WTC11 (cell line): ENCODE measurements at regions not wholly inside any gene's neighbourhood (a gene's known extent, or its start where the extent isn't known, plus 50 kb on each side); places are given as distances from the start of the nearest gene placed in this dataset.

Experiments
- ATAC-seq: fragments of 200-7000 bp; cut with Tn5 transposase; 2 replicates; pipeline ENCODE4 v1.10.0; 2021; ENCODE audit warnings: mild to moderate bottlenecking, moderate library complexity
- CTCF ChIA-PET: fragments of 300-600 bp; sonication (Branson Sonifier 250); formaldehyde crosslinking; loops from one replicate; lab custom pipeline; 2021; ENCODE audit warnings: antibody characterized with exemption; lab: Charles Lee
- POLR2A ChIA-PET: fragments of 350-600 bp; sonication (Branson Sonifier 250); formaldehyde crosslinking; loops from one replicate; lab custom pipeline; 2021; ENCODE audit warnings: antibody characterized with exemption; lab: Charles Lee
- DNase-seq: peaks from one replicate; pipeline ENCODE4 v3.0.0; 2021; ENCODE audit warnings: low spot score
- H3K27ac Mint-ChIP-seq: 2 replicates; pipeline ENCODE4 v1.8.0; 2021; ENCODE audit warnings: mixed read lengths
- H3K27me3 Mint-ChIP-seq: 2 replicates; pipeline ENCODE4 v1.8.0; 2021; ENCODE audit warnings: low read depth, mild to moderate bottlenecking, moderate library complexity, mixed read lengths
- H3K36me3 Mint-ChIP-seq: 2 replicates; pipeline ENCODE4 v1.8.0; 2021; ENCODE audit warnings: mixed read lengths
- H3K4me1 Mint-ChIP-seq: 2 replicates; pipeline ENCODE4 v1.8.0; 2022; ENCODE audit warnings: mixed read lengths
- H3K4me3 Mint-ChIP-seq: 2 replicates; pipeline ENCODE4 v1.8.0; 2021; ENCODE audit warnings: mild to moderate bottlenecking, moderate library complexity, mixed read lengths
- H3K9me3 Mint-ChIP-seq: 2 replicates; pipeline ENCODE4 v1.8.0; 2021; ENCODE audit warnings: mixed read lengths
- CBFB ChIP-seq: sonication (generic); formaldehyde crosslinking; IDR thresholded peaks from 2 replicates; pipeline ENCODE4 v1.8.1; 2022; ENCODE audit warnings: mild to moderate bottlenecking, low read depth, missing genetic modification reagents
- CREM ChIP-seq: sonication (generic); formaldehyde crosslinking; IDR thresholded peaks from 2 replicates; pipeline ENCODE4 v1.8.1; 2022; ENCODE audit warnings: mild to moderate bottlenecking, missing genetic modification reagents, moderate library complexity
- ELF4 ChIP-seq: sonication (generic); formaldehyde crosslinking; IDR thresholded peaks from 2 replicates; pipeline ENCODE4 v1.8.1; 2022; ENCODE audit warnings: low read depth, mild to moderate bottlenecking, moderate library complexity, missing genetic modification reagents
- FOXJ3 ChIP-seq: sonication (generic); formaldehyde crosslinking; IDR thresholded peaks from 2 replicates; pipeline ENCODE4 v1.9.0; 2021; ENCODE audit warnings: missing genetic modification reagents, mild to moderate bottlenecking, borderline replicate concordance
- GABPB1 ChIP-seq: sonication (generic); formaldehyde crosslinking; IDR thresholded peaks from 2 replicates; pipeline ENCODE4 v1.8.1; 2023; ENCODE audit warnings: mild to moderate bottlenecking, missing genetic modification reagents
- JAZF1 ChIP-seq: fragments of 250-450 bp; sonication (Bioruptor Pico); IDR thresholded peaks from 2 replicates; pipeline ENCODE4 v1.9.0; 2021; ENCODE audit warnings: moderate library complexity, mild to moderate bottlenecking, inconsistent platforms
- MYBL2 ChIP-seq: sonication (generic); formaldehyde crosslinking; IDR thresholded peaks from 2 replicates; pipeline ENCODE4 v1.8.1; 2023; ENCODE audit warnings: mild to moderate bottlenecking, moderate library complexity, missing genetic modification reagents
- NFATC4 ChIP-seq: fragments of 250-450 bp; sonication (Bioruptor Pico); IDR thresholded peaks from 2 replicates; pipeline ENCODE4 v1.9.0; 2021; ENCODE audit warnings: mild to moderate bottlenecking
- NR3C1 ChIP-seq: sonication (generic); formaldehyde crosslinking; conservative IDR thresholded peaks from 2 replicates; pipeline ENCODE4 v1.8.1; 2023; ENCODE audit warnings: low read depth, mild to moderate bottlenecking, missing genetic modification reagents
- ZNF671 ChIP-seq: fragments of 250-450 bp; sonication (Bioruptor Pico); IDR thresholded peaks from 2 replicates; pipeline ENCODE4 v1.8.0; 2021; ENCODE audit warnings: mild to moderate bottlenecking
- TF ChIP-seq, protein P1 (sequence below): sonication (generic); formaldehyde crosslinking; conservative IDR thresholded peaks from 2 replicates; pipeline ENCODE4 v1.8.1; 2023; ENCODE audit warnings: mild to moderate bottlenecking, low read depth, missing genetic modification reagents, moderate library complexity
- TF ChIP-seq, protein P2 (sequence below): fragments of 250-450 bp; sonication (Bioruptor Pico); IDR thresholded peaks from 2 replicates; pipeline ENCODE4 v1.9.0; 2021; ENCODE audit warnings: mild to moderate bottlenecking
- TF ChIP-seq, protein P3 (sequence below): sonication (generic); formaldehyde crosslinking; IDR thresholded peaks from 2 replicates; pipeline ENCODE4 v1.8.0; 2022; ENCODE audit warnings: mild to moderate bottlenecking, missing genetic modification reagents
- TF ChIP-seq, protein P4 (sequence below): fragments of 200-600 bp; IDR thresholded peaks from 2 replicates; pipeline ENCODE4 v1.8.0; 2022; ENCODE audit warnings: antibody characterized with exemption
- TF ChIP-seq, protein P5 (sequence below): sonication (generic); formaldehyde crosslinking; IDR thresholded peaks from 2 replicates; pipeline ENCODE4 v1.8.1; 2022; ENCODE audit warnings: mild to moderate bottlenecking, moderate library complexity, missing genetic modification reagents
- TF ChIP-seq, protein P6 (sequence below): sonication (generic); formaldehyde crosslinking; IDR thresholded peaks from 2 replicates; pipeline ENCODE4 v1.8.1; 2023; ENCODE audit warnings: mild to moderate bottlenecking, missing genetic modification reagents, borderline replicate concordance
- TF ChIP-seq, protein P7 (sequence below): sonication (generic); formaldehyde crosslinking; IDR thresholded peaks from 2 replicates; pipeline ENCODE4 v1.8.0; 2023; ENCODE audit warnings: mild to moderate bottlenecking, missing genetic modification reagents

DNA sequence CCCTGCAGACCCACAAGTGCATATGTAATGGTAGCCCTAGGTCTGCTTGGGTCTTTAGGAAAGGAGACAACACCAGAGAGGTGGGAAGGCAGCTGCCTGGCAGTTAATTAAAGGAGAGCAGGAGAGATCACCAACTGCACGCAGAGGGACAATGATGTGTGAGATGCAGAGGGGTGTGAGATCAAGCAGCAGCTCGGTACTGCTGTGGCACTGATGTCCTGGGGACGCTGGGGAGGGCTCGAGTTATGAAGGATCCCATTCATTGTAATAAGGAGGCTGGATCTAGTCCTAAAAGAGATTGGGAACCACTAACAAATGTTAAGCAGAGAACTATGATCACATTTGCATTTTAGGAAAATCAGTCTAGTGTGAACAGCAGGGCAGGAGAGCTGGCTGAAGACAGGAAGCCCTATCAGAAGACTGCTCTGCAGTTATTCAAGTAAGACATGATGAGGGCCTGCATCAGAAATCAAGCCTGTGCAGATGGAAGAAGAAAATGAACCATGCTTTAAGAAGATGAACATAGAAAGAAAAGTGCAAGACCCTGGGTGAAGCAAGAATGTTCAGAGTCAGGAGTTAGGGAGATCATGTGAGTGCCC is 80.4 kb downstream of the DLEU7 start:
- TF ChIP-seq, protein P1, sequence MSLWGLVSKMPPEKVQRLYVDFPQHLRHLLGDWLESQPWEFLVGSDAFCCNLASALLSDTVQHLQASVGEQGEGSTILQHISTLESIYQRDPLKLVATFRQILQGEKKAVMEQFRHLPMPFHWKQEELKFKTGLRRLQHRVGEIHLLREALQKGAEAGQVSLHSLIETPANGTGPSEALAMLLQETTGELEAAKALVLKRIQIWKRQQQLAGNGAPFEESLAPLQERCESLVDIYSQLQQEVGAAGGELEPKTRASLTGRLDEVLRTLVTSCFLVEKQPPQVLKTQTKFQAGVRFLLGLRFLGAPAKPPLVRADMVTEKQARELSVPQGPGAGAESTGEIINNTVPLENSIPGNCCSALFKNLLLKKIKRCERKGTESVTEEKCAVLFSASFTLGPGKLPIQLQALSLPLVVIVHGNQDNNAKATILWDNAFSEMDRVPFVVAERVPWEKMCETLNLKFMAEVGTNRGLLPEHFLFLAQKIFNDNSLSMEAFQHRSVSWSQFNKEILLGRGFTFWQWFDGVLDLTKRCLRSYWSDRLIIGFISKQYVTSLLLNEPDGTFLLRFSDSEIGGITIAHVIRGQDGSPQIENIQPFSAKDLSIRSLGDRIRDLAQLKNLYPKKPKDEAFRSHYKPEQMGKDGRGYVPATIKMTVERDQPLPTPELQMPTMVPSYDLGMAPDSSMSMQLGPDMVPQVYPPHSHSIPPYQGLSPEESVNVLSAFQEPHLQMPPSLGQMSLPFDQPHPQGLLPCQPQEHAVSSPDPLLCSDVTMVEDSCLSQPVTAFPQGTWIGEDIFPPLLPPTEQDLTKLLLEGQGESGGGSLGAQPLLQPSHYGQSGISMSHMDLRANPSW (CRISPR knock-in tag) = no peak
- TF ChIP-seq JAZF1 (CRISPR knock-in tag) (no peak), NR3C1 (CRISPR knock-in tag) (no peak), FOXJ3 (CRISPR knock-in tag) (no peak), ELF4 (CRISPR knock-in tag) (no peak), ZNF671 (CRISPR knock-in tag) (no peak), CREM (CRISPR knock-in tag) (no peak), GABPB1 (CRISPR knock-in tag) (no peak), CBFB (CRISPR knock-in tag) (no peak), NFATC4 (CRISPR knock-in tag) (no peak), MYBL2 (CRISPR knock-in tag) (no peak)
- TF ChIP-seq, protein P2, sequence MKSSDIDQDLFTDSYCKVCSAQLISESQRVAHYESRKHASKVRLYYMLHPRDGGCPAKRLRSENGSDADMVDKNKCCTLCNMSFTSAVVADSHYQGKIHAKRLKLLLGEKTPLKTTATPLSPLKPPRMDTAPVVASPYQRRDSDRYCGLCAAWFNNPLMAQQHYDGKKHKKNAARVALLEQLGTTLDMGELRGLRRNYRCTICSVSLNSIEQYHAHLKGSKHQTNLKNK (CRISPR knock-in tag) = no peak
- TF ChIP-seq, protein P3, sequence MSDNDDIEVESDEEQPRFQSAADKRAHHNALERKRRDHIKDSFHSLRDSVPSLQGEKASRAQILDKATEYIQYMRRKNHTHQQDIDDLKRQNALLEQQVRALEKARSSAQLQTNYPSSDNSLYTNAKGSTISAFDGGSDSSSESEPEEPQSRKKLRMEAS (CRISPR knock-in tag) = no peak
- TF ChIP-seq, protein P4, sequence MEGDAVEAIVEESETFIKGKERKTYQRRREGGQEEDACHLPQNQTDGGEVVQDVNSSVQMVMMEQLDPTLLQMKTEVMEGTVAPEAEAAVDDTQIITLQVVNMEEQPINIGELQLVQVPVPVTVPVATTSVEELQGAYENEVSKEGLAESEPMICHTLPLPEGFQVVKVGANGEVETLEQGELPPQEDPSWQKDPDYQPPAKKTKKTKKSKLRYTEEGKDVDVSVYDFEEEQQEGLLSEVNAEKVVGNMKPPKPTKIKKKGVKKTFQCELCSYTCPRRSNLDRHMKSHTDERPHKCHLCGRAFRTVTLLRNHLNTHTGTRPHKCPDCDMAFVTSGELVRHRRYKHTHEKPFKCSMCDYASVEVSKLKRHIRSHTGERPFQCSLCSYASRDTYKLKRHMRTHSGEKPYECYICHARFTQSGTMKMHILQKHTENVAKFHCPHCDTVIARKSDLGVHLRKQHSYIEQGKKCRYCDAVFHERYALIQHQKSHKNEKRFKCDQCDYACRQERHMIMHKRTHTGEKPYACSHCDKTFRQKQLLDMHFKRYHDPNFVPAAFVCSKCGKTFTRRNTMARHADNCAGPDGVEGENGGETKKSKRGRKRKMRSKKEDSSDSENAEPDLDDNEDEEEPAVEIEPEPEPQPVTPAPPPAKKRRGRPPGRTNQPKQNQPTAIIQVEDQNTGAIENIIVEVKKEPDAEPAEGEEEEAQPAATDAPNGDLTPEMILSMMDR = no peak
- TF ChIP-seq, protein P5, sequence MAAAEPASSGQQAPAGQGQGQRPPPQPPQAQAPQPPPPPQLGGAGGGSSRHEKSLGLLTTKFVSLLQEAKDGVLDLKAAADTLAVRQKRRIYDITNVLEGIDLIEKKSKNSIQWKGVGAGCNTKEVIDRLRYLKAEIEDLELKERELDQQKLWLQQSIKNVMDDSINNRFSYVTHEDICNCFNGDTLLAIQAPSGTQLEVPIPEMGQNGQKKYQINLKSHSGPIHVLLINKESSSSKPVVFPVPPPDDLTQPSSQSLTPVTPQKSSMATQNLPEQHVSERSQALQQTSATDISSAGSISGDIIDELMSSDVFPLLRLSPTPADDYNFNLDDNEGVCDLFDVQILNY (CRISPR knock-in tag) = no peak
- TF ChIP-seq, protein P6, sequence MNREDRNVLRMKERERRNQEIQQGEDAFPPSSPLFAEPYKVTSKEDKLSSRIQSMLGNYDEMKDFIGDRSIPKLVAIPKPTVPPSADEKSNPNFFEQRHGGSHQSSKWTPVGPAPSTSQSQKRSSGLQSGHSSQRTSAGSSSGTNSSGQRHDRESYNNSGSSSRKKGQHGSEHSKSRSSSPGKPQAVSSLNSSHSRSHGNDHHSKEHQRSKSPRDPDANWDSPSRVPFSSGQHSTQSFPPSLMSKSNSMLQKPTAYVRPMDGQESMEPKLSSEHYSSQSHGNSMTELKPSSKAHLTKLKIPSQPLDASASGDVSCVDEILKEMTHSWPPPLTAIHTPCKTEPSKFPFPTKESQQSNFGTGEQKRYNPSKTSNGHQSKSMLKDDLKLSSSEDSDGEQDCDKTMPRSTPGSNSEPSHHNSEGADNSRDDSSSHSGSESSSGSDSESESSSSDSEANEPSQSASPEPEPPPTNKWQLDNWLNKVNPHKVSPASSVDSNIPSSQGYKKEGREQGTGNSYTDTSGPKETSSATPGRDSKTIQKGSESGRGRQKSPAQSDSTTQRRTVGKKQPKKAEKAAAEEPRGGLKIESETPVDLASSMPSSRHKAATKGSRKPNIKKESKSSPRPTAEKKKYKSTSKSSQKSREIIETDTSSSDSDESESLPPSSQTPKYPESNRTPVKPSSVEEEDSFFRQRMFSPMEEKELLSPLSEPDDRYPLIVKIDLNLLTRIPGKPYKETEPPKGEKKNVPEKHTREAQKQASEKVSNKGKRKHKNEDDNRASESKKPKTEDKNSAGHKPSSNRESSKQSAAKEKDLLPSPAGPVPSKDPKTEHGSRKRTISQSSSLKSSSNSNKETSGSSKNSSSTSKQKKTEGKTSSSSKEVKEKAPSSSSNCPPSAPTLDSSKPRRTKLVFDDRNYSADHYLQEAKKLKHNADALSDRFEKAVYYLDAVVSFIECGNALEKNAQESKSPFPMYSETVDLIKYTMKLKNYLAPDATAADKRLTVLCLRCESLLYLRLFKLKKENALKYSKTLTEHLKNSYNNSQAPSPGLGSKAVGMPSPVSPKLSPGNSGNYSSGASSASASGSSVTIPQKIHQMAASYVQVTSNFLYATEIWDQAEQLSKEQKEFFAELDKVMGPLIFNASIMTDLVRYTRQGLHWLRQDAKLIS = no peak
- TF ChIP-seq, protein P7, sequence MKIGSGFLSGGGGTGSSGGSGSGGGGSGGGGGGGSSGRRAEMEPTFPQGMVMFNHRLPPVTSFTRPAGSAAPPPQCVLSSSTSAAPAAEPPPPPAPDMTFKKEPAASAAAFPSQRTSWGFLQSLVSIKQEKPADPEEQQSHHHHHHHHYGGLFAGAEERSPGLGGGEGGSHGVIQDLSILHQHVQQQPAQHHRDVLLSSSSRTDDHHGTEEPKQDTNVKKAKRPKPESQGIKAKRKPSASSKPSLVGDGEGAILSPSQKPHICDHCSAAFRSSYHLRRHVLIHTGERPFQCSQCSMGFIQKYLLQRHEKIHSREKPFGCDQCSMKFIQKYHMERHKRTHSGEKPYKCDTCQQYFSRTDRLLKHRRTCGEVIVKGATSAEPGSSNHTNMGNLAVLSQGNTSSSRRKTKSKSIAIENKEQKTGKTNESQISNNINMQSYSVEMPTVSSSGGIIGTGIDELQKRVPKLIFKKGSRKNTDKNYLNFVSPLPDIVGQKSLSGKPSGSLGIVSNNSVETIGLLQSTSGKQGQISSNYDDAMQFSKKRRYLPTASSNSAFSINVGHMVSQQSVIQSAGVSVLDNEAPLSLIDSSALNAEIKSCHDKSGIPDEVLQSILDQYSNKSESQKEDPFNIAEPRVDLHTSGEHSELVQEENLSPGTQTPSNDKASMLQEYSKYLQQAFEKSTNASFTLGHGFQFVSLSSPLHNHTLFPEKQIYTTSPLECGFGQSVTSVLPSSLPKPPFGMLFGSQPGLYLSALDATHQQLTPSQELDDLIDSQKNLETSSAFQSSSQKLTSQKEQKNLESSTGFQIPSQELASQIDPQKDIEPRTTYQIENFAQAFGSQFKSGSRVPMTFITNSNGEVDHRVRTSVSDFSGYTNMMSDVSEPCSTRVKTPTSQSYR (CRISPR knock-in tag) = no peak
- ATAC-seq = no peak
- ChIA-PET POLR2A (no interaction called here), CTCF (interaction anchor here (1.2 kb wide), 1 partner anchor 149 kb away, joined by 3 read pairs; no protein-coding TSS in a partner anchor)
- no peak overlapping the region for H3K27ac Mint-ChIP-seq
- H3K27me3 Mint-ChIP-seq = peaks cover 2% of the 10 kb centered on the region
- no peak for DNase-seq
- peaks cover 8% of the 10 kb centered on the region; the same call in 1 of the 2 replicates for H3K36me3 Mint-ChIP-seq
- no peaks in the 10 kb centered on the region for H3K4me1 Mint-ChIP-seq
- peaks cover 10% of the 10 kb centered on the region for H3K9me3 Mint-ChIP-seq
- H3K4me3 Mint-ChIP-seq = no peak overlapping the region
